ENCODE measurements at regions not wholly inside any gene's neighbourhood (a gene's known extent, or its start where the extent isn't known, plus 50 kb on each side); places are given as distances from the start of the nearest gene placed in this dataset.

DNA sequence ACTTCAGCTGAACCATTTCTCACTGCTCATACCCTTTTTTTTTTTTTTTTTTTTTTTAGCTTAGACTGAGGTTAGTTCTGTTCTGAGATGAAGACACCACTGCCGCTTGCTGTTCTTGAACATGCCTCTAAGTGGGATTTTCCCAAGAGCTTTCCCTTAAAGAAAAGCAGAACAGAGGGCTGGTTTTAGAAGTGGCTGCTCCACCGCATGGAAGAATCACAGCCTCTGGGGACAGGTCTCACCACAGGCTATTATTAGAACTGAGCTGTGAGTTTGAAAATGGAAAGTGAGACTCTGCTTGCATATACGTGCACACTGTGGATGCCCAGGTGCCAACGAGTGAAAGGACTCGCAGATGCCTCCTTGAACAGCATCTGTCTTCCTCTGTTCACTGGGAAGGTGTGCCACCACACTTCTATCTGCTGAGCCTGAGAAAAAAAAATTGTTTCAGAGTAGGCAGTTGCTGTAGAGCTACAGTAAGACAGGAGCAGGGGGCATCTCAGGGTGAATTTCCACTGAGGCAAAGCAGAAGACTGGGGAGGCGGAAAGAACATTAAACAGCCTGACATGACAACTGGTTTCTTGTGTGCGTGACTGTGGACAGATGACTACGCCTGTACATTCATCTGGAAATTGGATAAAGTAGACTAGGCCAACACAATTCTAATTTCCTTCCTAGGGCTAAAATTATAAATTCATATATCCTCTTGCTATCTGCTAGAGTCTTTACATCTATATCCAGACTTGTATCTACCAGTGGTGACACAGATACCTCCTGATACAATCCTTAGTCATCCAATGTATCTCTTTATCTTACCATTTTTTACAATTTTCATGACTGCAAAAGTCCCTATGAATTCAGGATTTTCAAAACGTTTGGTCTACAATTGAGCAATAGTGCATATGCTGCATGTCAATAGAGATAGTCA, 1045.7 kb upstream of the CELF4 start:
- TF ChIP-seq, protein P1, sequence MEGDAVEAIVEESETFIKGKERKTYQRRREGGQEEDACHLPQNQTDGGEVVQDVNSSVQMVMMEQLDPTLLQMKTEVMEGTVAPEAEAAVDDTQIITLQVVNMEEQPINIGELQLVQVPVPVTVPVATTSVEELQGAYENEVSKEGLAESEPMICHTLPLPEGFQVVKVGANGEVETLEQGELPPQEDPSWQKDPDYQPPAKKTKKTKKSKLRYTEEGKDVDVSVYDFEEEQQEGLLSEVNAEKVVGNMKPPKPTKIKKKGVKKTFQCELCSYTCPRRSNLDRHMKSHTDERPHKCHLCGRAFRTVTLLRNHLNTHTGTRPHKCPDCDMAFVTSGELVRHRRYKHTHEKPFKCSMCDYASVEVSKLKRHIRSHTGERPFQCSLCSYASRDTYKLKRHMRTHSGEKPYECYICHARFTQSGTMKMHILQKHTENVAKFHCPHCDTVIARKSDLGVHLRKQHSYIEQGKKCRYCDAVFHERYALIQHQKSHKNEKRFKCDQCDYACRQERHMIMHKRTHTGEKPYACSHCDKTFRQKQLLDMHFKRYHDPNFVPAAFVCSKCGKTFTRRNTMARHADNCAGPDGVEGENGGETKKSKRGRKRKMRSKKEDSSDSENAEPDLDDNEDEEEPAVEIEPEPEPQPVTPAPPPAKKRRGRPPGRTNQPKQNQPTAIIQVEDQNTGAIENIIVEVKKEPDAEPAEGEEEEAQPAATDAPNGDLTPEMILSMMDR (conservative IDR thresholded peaks at IDR 0.05; ENCODE audit: low read length): no peak
- no peak for TF ChIP-seq EZH2phosphoT487 (IDR thresholded peaks at IDR 0.05; ENCODE audit: borderline replicate concordance, low read depth, low read length)
